Right atrium auricular region (tissue), 2 donors: ENCODE measurements at regions not wholly inside any gene's neighbourhood (a gene's known extent, or its start where the extent isn't known, plus 50 kb on each side); places are given as distances from the start of the nearest gene placed in this dataset.

Experiments used
- DNase-seq: peaks from one replicate; pipeline ENCODE4 v3.0.0-alpha.2; 2019; ENCODE audit warnings: low spot score
- H3K27ac ChIP-seq, 2 donors: fragments of 200-600 bp; sonication (generic); 1 replicate in 1 of 2; 2 replicates in 1 of 2; pipeline ENCODE4 v1.5.1; 2016 to 2019
- H3K27me3 ChIP-seq, 2 donors: fragments of 200-600 bp; sonication (generic); one replicate each; pipeline versions ENCODE4 v1.5.1 to v1.6.0; 2017 to 2019
- H3K36me3 ChIP-seq: fragments of 200-600 bp; sonication (generic); one replicate; pipeline ENCODE4 v1.5.1; 2016
- H3K4me1 ChIP-seq, 2 donors: fragments of 200-600 bp; sonication (generic); one replicate each; pipeline versions ENCODE4 v1.5.1 to v1.6.0; 2017 to 2019
- H3K4me3 ChIP-seq, 2 donors: fragments of 200-600 bp; sonication (generic); 1 replicate in 1 of 2; 2 replicates in 1 of 2; pipeline ENCODE4 v1.5.1; 2017 to 2019; ENCODE audit warnings: mild to moderate bottlenecking in 1 of 2, moderate library complexity in 1 of 2
- H3K9me3 ChIP-seq, 2 donors: fragments of 200-600 bp; sonication (generic); one replicate each; pipeline ENCODE4 v1.5.1; 2019
- TF ChIP-seq, protein P1 (sequence below), 2 donors: fragments of 200-600 bp; sonication (generic); IDR thresholded peaks; one replicate each; pipeline ENCODE4 v1.5.1; 2019; ENCODE audit warnings: antibody characterized with exemption in 2 of 2

DNA sequence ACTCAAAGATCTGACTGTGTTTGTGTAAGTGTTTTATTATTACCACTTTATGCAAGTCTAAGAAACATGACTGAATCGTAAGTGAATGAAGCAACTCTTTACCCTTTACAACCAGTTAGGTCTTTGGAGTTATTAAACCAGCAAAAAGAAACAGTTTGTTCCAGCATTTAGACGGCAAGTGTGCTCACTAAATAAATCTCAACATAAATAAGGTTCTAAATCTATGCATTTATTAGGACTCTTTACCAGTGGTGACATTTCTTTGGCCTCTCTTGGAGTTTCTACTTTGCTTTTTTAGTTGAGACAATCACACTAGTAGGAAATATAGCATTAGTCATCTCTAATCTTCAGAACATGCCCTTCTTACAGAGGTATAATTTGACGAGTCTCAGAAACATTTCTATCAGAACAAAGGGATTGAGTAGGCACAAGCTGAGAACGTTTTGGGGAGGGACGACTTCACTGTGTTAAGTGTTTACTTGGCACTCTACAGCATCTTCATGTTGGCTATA lies 739.9 kb upstream of the NR2F2 start:
- Histone ChIP-seq H3K9me3 (no peaks in the 10 kb centered on the region), H3K27me3 (no peaks in the 10 kb centered on the region), H3K4me1 (no peaks in the 10 kb centered on the region), H3K36me3 (no peaks in the 10 kb centered on the region), H3K27ac (no peak overlapping the region), H3K4me3 (no peak overlapping the region)
- TF ChIP-seq, protein P1, sequence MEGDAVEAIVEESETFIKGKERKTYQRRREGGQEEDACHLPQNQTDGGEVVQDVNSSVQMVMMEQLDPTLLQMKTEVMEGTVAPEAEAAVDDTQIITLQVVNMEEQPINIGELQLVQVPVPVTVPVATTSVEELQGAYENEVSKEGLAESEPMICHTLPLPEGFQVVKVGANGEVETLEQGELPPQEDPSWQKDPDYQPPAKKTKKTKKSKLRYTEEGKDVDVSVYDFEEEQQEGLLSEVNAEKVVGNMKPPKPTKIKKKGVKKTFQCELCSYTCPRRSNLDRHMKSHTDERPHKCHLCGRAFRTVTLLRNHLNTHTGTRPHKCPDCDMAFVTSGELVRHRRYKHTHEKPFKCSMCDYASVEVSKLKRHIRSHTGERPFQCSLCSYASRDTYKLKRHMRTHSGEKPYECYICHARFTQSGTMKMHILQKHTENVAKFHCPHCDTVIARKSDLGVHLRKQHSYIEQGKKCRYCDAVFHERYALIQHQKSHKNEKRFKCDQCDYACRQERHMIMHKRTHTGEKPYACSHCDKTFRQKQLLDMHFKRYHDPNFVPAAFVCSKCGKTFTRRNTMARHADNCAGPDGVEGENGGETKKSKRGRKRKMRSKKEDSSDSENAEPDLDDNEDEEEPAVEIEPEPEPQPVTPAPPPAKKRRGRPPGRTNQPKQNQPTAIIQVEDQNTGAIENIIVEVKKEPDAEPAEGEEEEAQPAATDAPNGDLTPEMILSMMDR (IDR thresholded peaks at IDR 0.05): no peak
- DNase-seq: no peak

DNA sequence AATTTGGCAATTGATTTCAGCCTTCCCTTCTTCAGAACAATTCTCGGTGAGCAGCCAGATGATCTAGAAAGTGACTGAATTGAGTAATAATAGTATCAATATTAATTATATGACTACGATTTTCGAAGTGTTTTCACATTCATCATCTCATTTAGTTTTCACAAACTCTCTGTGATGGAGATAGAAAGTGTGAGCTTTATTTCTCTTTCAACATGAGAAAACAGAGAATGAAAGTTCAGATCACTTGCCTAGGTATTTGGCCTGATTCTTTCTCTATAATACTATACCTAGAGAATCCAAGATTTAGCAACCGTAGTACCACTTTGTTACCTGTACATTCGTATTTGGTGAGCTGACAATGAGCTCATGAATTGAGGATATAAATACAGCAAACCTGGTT lies 739.2 kb upstream of the NR2F2 start:
- no peak overlapping the region for H3K27ac ChIP-seq
- DNase-seq: no peak
- H3K4me3 ChIP-seq: no peak overlapping the region
- no peaks in the 10 kb centered on the region for H3K4me1 ChIP-seq
- H3K27me3 ChIP-seq: no peaks in the 10 kb centered on the region
- no peaks in the 10 kb centered on the region for H3K36me3 ChIP-seq
- no peaks in the 10 kb centered on the region for H3K9me3 ChIP-seq
- TF ChIP-seq, protein P1 (IDR thresholded peaks at IDR 0.05): no peak

DNA sequence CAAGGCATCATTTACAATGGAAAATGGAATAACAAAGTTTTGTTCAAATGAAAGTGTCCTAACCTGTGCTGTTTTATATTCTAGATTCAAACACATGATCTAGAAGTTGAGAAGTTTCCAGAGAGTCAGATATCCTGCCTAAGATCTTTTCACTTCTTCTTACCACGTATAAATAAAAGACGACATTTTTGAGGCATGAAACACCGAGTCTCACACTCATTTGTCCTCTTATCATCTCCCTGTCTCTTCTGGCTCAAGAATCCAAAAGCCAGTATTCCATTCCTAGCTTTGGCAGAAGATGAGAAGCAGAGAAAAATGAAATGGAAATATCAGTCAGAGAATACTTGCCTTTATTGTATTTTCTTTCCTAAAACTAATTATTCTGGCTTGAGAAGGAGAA lies 738.6 kb upstream of the NR2F2 start:
- Histone ChIP-seq H3K4me3 (no peak overlapping the region), H3K27ac (no peak overlapping the region), H3K27me3 (no peaks in the 10 kb centered on the region), H3K9me3 (no peaks in the 10 kb centered on the region), H3K36me3 (no peaks in the 10 kb centered on the region), H3K4me1 (no peaks in the 10 kb centered on the region)
- DNase-seq: no peak
- TF ChIP-seq, protein P1 (IDR thresholded peaks at IDR 0.05): no peak

DNA sequence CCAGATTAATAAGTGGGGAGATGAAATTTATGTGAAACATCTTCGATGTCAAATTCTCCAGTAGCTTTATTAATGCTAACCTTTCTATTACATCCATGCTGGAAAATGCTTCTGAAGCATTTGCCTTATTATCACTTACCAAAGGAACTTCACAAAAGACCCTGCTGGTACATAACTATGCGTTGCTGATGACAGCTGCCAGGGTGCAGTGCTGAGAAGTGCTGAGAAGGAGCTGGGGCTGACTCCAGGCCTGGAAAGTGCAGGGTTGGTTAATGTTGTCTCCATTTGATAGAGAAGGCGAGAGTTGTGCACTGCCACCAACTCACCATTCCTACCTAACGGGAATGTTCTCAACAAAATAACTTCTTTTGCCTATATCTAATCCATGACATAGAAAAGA lies 736.0 kb upstream of the NR2F2 start:
- TF ChIP-seq, protein P1 (IDR thresholded peaks at IDR 0.05): no peak
- no peaks in the 10 kb centered on the region for H3K4me1 ChIP-seq
- no peaks in the 10 kb centered on the region for H3K9me3 ChIP-seq
- H3K27ac ChIP-seq: no peak overlapping the region
- no peaks in the 10 kb centered on the region for H3K36me3 ChIP-seq
- no peaks in the 10 kb centered on the region for H3K27me3 ChIP-seq
- DNase-seq: no peak
- H3K4me3 ChIP-seq: no peak overlapping the region

DNA sequence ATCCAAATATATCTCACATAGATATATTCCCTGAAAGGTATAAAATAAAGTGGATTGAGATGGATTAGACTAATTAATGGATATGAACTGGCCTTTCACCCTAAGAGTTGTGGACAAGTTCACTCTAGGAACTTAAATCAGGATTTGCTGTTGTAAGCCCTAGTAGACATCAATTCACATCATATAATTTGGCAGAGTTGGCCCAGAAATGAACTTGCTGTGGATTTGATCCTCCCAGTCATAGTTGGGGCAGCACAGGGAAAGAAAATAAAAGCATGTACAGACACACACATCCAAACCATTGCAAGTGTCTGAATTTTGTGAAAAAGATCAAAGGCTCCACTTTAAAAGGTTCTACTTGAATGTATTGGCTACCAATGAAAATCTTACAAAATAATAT lies 734.7 kb upstream of the NR2F2 start:
- TF ChIP-seq, protein P1 (IDR thresholded peaks at IDR 0.05): no peak
- no peak for DNase-seq

DNA sequence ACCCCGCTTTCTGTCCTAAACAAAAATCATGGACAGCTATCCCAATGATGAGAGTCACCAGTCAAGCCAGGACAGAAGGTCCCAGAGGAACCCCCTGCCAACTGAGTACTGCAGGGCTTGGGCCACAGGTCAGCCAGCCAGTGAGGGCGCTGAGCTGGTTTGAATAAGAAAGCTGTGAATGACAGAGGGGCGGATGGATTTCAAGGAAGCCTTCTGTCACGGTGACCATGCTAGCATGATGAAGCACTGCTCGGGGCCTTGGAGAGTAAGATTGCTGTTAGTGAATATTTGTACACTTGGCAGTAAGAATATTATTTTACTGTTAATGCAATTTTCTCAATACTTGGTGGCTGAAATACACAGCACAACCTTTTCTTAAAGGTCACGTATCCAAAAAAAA lies 734.0 kb upstream of the NR2F2 start:
- H3K27me3 ChIP-seq: no peaks in the 10 kb centered on the region
- no peaks in the 10 kb centered on the region for H3K4me1 ChIP-seq
- no peak overlapping the region for H3K4me3 ChIP-seq
- H3K36me3 ChIP-seq: no peaks in the 10 kb centered on the region
- no peaks in the 10 kb centered on the region for H3K9me3 ChIP-seq
- TF ChIP-seq, protein P1 (IDR thresholded peaks at IDR 0.05): no peak
- H3K27ac ChIP-seq: no peak overlapping the region
- DNase-seq: no peak

More for the DNA sequence above, 734.7 kb upstream of the NR2F2 start:
- Histone ChIP-seq H3K27me3 (no peaks in the 10 kb centered on the region), H3K9me3 (no peaks in the 10 kb centered on the region), H3K4me1 (no peaks in the 10 kb centered on the region), H3K36me3 (no peaks in the 10 kb centered on the region), H3K27ac (no peak overlapping the region), H3K4me3 (no peak overlapping the region)
